ENCODE measurements at regions not wholly inside any gene's neighbourhood (a gene's known extent, or its start where the extent isn't known, plus 50 kb on each side); places are given as distances from the start of the nearest gene placed in this dataset.

GRCh38 chr6:18664401-18664800, 277.3 kb downstream of the RNF144B start:
- FAIRE-seq (no peak), DNase-seq (ENCODE audit: insufficient read length, low spot score) (no peak)

DNA sequence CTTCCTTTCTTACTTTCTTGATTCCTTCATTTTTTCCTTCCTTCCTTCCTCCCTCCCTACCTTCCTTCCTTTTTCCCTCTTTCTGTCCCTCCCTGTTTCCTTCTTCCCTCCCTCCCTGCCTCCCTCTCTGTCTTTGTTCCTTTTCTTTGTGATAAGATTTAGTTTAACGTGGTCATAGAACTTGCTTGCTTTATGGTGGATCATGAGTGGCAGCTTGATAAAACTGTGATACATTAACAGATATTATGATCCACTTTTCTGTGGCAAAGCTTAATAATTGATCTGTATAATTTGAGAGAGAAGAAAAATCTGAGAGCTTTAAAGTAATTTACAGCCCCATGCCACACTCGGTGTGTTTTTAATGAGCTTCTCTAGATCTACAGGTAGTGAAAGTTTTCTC, 280.5 kb downstream of the RNF144B start:
- FAIRE-seq (no peak), DNase-seq (ENCODE audit: insufficient read length, low spot score) (no peak)

DNA sequence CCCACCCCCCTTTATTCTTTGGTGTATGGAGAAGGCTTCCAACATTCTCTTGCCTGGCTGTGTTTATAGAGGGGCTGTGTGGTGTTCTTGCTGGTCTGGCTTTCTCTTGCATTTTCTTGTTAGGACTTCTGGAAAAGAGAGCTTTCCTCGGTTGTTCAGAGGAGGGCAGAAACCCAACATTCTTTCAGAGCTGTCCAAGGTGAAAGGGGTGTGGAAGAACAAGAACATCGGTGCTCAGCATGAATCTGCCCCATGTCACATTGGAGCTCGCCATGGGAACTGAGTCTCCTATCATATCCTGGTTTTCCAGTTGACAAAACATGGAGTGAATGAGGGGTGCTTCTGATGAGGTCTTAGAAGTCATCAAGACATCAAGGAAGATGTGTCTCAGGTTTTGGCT, 281.8 kb downstream of the RNF144B start:
- no peak for DNase-seq (ENCODE audit: insufficient read length, low spot score)
- FAIRE-seq, result no peak

DNA sequence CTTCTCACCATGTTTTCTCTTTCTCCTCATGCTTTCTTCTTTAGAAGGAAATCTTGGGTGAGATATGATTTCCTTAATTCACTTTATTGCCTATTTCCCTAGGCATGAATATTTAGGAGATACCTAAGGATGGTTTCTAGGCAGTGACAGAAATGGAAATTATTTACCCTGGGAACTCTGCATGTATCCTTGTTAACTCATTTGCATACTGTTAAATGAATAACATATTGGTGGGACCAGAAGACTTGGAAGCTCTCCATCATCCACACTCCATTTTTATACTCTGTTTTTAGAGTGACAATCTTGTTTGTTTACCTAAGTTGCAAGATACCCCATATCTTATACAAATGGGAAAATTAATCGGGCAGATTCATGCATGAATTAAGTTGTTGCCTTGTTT, 285.7 kb downstream of the RNF144B start:
- FAIRE-seq, result no peak

GRCh38 chr6:18674346-18674745, 287.2 kb downstream of the RNF144B start:
- FAIRE-seq (no peak), DNase-seq (ENCODE audit: insufficient read length, low spot score) (no peak)

More for the DNA sequence above, 285.7 kb downstream of the RNF144B start:
- DNase-seq (ENCODE audit: insufficient read length, low spot score), result no peak

- no peak for DNase-seq (ENCODE audit: insufficient read length, low spot score)
- FAIRE-seq, result no peak
Measured at GRCh38 chr6:18675881-18676280, 288.7 kb downstream of the RNF144B start.

- FAIRE-seq (no peak), DNase-seq (ENCODE audit: insufficient read length, low spot score) (no peak)
Measured at GRCh38 chr6:18676548-18676947, 289.4 kb downstream of the RNF144B start.

DNA sequence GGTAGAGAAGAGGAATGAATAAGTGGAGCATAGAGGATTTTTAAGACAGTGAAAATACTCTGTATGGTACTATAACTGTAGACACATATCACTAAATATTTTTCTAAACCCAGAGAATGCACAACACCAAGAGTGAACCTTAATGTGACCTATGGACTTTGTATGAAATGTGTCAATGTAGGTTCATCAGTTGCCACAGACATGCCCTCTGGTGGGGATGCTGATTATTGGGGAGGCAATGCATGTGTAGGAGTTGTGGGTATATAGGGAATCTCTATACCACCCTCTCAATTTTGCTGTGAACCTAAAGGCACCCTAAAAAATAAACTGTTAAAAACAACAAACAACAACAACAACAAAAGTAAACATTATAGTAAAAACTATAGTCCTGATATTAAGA, 293.7 kb downstream of the RNF144B start:
- FAIRE-seq (no peak), DNase-seq (ENCODE audit: insufficient read length, low spot score) (no peak)

DNA sequence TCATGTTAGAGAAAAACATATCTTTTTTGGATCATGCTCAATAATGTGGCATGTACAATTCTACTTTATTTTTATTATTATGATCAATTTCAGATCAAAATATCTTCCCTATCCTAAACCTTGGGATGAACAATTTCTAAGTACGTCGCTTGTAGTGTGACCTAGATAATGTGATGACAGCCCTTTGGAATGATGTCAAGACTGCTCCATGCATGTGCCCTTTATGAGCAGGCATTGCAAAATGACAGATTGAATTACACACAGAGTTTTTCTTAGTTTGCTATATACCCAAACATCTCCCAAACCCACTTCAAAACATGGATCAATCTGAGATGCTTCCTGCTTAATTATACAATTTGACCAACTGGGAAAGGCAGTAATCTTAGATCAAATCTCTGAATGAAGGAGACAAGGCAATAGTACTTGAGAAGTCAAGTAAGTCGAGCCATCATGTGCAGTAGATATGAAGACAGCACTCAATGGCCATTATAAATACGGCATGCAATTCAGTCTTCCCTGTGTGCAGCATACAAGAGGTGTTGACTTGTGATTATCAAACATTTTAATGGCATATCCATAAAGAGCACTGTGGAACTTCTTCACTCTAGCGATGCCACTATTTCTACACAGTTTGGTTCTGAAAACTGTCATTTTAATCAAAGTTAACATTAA, 294.8 kb downstream of the RNF144B start:
- DNase-seq (ENCODE audit: insufficient read length, low spot score), result no peak
- FAIRE-seq, result no peak

- DNase-seq (ENCODE audit: insufficient read length, low spot score) (no peak), FAIRE-seq (no peak)
Measured at GRCh38 chr6:18684343-18684742, 297.2 kb downstream of the RNF144B start.

DNA sequence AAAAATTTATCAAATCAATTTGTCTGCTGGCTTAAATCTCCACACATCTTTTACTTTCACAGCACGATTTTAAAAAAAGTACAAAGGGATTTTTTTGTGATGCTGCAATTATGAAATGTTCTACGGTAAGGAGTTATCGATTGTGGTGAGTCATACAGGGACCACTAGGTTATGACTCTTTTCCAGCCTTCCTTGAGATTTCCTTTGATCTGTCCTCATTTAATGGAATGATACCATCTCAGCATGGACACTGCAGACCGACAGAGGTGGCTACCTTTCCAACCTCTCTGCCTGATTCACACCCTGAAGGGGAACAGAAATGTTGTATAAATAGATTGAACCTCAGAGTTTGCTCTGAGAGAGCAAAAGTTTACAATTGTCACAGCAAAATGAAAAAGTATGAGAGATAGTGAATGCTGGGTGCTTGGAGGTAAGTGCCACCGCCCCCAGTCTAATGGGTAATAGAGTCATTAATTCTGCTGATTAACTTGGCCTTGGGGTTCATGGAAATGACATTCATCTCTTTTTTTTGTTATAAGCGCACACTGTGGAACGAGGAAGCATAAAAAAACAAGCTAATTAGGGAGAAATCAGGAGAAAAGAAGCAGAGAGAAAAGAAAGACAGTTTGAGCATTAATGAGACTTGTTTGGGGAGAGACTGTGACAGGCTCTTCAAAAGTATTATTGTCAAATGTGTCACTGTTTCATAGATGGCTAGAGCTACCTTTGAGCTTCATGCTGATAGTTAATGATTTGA, 306.0 kb downstream of the RNF144B start:
- DNase-seq (ENCODE audit: insufficient read length, low spot score), result no peak
- no peak for FAIRE-seq

DNA sequence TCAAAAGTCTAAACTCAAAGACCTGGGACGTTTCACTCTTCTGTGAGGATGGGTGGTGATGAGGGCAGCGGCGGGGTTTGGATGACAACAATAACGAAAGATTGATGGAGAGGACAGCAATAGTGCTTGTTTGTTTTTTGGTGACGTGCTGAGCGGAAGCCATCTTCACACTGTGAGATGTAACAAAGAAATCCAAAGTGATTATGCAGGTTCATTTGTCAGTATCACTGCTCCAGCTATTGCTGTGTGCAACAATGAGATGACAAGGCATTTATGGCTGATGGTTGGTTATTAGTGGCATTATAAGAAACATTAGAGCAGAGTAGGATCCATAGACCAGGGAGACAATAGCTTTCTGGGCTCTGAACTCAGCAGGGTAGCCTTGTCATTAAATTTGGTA, 306.7 kb downstream of the RNF144B start:
- no peak for FAIRE-seq
- DNase-seq (ENCODE audit: insufficient read length, low spot score), result no peak

- FAIRE-seq (no peak), DNase-seq (ENCODE audit: insufficient read length, low spot score) (no peak)
Measured at GRCh38 chr6:18703546-18703945, 316.4 kb downstream of the RNF144B start.

- FAIRE-seq, result no peak
- no peak for DNase-seq (ENCODE audit: insufficient read length, low spot score)
Measured at GRCh38 chr6:18707714-18708439, 320.7 kb downstream of the RNF144B start.

DNA sequence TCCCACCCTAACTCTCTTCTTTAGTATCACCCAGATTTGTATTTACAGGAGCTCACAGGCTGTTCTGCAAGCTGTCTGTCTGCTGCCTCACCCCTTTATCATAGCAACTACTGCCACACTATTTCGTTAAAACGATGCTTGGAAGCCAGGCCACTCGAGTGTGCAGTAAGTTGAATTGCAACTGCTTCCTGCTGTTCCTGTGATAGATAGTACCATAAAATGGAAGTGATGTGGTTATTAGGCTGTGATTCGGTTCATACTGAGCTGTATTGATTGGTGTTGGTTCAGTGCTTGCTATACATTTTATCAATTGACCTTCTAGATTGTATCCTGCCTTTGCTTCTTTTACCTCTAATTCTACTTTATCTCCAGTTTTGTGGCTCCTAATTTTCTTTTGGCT, 325.4 kb downstream of the RNF144B start:
- no peak for FAIRE-seq
- no peak for DNase-seq (ENCODE audit: insufficient read length, low spot score)

DNA sequence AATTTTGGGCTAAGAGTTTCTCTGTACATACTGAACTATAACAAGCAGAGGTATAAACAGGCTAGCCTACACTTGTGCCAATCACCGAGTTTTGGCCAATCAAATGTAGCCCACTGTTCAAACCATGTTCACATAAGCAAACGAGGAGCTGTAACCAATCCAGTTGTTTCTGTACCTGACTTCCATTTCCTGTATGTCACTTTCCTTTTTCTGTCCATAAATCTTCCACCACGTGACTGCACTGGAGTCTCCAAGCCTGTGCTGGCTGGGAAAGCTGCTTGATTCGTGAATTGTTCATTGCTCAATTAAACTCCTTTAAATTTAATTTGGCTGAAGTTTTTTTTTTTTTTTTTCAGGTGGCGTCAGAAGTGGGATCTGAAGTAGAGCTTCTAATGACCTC, 332.9 kb downstream of the RNF144B start:
- DNase-seq (ENCODE audit: insufficient read length, low spot score) (no peak), FAIRE-seq (peak; percentile 4)

DNA sequence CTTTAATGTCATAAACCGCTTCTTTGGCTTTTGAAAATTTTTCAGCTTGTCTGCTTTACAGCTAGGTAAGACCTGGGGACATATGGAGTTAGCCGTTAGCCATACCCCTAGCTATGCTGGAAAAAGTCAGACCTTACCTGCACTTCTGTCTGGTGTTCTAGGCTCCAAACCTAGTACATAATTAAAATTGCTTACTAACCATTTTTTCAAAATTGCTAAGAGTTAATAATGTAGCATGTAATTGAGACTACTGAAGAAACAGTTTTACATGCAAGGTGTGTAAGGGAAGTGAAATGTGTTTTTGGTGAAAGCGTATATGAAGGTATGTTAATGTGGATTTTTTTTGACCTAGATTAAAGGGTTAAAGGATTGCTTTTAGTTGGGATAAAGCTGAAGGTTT, 336.9 kb downstream of the RNF144B start:
- no peak for DNase-seq (ENCODE audit: insufficient read length, low spot score)
- FAIRE-seq, result no peak

DNA sequence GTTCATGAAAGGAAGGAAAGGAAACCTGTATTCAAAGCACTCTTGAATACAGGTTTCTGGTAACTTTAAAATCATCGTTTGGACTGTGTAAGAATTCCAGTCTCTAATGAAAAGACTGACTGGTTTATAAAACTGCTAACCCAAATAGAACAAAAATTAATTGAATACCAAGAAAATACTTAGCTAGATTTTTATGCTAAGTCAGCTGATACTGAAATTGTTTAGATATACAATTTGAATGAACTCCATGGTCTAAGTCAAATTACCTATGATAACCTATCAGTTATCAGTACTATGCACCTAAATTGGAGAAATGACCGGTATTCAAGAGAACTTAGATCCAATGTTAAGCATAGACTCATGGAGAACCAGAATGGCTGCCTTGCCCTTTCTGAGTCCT, 338.3 kb downstream of the RNF144B start:
- DNase-seq (ENCODE audit: insufficient read length, low spot score) (no peak), FAIRE-seq (no peak)

DNA sequence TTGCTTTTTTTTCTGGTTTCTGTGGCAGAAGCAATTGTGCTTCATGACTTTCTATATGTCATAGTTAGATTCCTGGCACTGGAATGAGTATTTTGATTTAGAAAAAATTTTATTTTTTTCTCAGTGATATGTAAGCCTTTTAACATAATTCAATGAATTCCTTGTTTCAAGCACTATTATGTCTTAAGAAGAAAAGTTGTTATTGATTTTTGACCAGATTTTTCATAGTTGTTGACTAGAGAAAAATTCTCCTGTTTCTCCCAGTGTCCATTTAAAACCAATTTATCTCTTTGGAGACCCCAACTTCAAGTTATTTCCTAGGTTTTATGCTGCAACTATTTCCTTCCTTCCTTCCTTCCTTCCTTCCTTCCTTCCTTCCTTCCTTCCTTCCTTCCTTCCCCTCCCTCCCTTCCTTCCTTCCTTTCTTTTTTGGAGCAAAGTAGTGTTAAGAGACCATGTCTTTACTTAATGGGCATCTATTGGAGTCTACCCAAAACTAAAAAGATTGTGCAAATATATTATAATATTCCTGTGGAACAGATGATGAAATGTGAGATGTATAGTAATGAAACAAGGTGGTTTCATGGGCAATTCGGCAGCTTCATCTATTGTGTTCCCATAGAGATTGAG, 346.9 kb downstream of the RNF144B start:
- no peak for FAIRE-seq

DNA sequence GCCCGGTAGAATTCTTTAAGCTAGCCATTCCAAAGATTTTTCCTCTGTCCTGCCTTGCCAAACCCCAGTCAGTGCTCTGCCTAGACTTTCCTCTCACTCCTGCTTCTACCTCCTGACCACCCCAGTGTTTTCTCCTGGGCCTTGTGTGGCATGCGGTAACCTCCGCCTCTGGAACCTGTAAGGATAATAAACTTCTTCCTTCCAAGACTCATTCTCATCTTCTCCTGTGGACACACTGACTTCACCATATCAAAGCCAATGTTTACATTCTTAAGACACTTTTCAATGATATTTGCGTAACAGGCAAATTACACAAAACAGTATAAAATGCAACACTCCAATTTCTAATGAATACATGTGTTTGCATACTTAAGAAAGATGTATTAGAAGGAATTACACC, 354.6 kb downstream of the RNF144B start:
- FAIRE-seq, result no peak
- no peak for DNase-seq (ENCODE audit: insufficient read length, low spot score)

More for the DNA sequence above, 346.9 kb downstream of the RNF144B start:
- DNase-seq (ENCODE audit: insufficient read length, low spot score), result no peak

- FAIRE-seq, result no peak
- DNase-seq (ENCODE audit: insufficient read length, low spot score), result no peak
Measured at GRCh38 chr6:18742406-18742805, 355.3 kb downstream of the RNF144B start.

Data from HTR-8/SVneo (cell line).